H1 (cell line): ENCODE measurements at regions not wholly inside any gene's neighbourhood (a gene's known extent, or its start where the extent isn't known, plus 50 kb on each side); places are given as distances from the start of the nearest gene placed in this dataset.

Experiments used
- EGR1 ChIP-seq: IDR thresholded peaks from 2 replicates; pipeline ENCODE4 v1.6.1; 2011; ENCODE audit warnings: low read depth, low read length, borderline replicate concordance
- NRF1 ChIP-seq: IDR thresholded peaks from 2 replicates; pipeline ENCODE4 v1.6.1; 2011; ENCODE audit warnings: mild to moderate bottlenecking, low read depth, low read length, improper control_type of control experiment
- POLR2A ChIP-seq, 2 experiments: IDR thresholded peaks; 1 replicate in 1 of 2; 2 replicates in 1 of 2; pipeline ENCODE4 v1.6.1; 2011; ENCODE audit warnings: low read depth in 2 of 2, low read length in 2 of 2, mild to moderate bottlenecking in 2 of 2; ENCODE audit errors: control extremely low read depth in 1 of 2
- SIRT6 ChIP-seq: IDR thresholded peaks from one replicate; pipeline ENCODE4 v1.7.1; 2012; ENCODE audit warnings: low read length, inconsistent platforms
- SIX5 ChIP-seq: IDR thresholded peaks from 2 replicates; pipeline ENCODE4 v1.6.1; 2011; ENCODE audit warnings: mild to moderate bottlenecking, low read depth, low read length
- TBP ChIP-seq: IDR thresholded peaks from 2 replicates; pipeline ENCODE4 v1.6.1; 2011; ENCODE audit warnings: low read depth, low read length, improper control_type of control experiment
- TCF12 ChIP-seq: IDR thresholded peaks from 2 replicates; pipeline ENCODE4 v1.6.1; 2011; ENCODE audit warnings: low read depth, mild to moderate bottlenecking, low read length
- TEAD4 ChIP-seq: IDR thresholded peaks from 2 replicates; pipeline ENCODE4 v1.6.1; 2012; ENCODE audit warnings: low read depth, low read length, inconsistent platforms, mixed read lengths
- TF ChIP-seq, protein P1 (sequence below): IDR thresholded peaks from 2 replicates; pipeline ENCODE4 v1.6.1; 2011; ENCODE audit warnings: low read depth, mild to moderate bottlenecking, low read length; ENCODE audit not compliant: insufficient read depth

DNA sequence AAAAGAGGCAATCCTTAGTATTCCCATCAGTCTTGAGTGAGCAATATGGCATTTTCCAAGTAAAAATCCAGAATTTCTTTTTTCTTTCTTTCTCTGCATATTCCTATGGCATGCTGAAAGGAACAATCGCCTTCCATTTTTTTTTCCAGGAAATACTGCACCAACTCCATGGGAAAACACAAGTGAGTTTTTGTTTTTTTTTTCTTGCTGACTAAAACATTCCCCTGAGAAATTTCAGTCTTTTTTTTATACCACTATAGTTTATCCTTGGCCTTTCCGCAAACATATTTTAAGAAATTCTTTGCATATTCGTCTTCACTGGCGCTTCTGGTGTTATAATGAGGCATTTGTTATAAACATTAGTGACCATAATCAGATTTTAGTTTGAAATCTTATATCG lies 429.6 kb upstream of the MDFIC2 start (continued):
- TF ChIP-seq SIX5 (no peak), TCF12 (no peak), TBP (no peak), NRF1 (no peak), EGR1 (no peak), SIRT6 (no peak), TEAD4 (no peak), POLR2A (IDR thresholded peaks at IDR 0.05; ENCODE audit: control extremely low read depth in 1 of 2, low read depth in 2 of 2, low read length in 2 of 2) (no peak)
- TF ChIP-seq, protein P1, sequence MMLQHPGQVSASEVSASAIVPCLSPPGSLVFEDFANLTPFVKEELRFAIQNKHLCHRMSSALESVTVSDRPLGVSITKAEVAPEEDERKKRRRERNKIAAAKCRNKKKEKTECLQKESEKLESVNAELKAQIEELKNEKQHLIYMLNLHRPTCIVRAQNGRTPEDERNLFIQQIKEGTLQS, result no peak
